ENCODE measurements at regions not wholly inside any gene's neighbourhood (a gene's known extent, or its start where the extent isn't known, plus 50 kb on each side); places are given as distances from the start of the nearest gene placed in this dataset.

GRCh38 chr17:33769066-33769465 is 476.0 kb upstream of the ASIC2 start:
- Mint-ChIP-seq H3K27ac (ENCODE audit: unreplicated experiment) (no peak overlapping the region), H3K36me3 (ENCODE audit: unreplicated experiment) (no peaks in the 10 kb centered on the region), H3K4me3 (ENCODE audit: unreplicated experiment) (no peak overlapping the region), H3K27me3 (ENCODE audit: unreplicated experiment) (no peaks in the 10 kb centered on the region), H3K9me3 (ENCODE audit: unreplicated experiment) (no peaks in the 10 kb centered on the region), H3K4me1 (ENCODE audit: unreplicated experiment) (no peaks in the 10 kb centered on the region)
- no peak for TF ChIP-seq CTCF (IDR thresholded peaks at IDR 0.05)
- DNase-seq (ENCODE audit: extremely low spot score, unreplicated experiment), result no peak

GRCh38 chr17:33776304-33776703 is 478.8 kb upstream of the CCL2 start:
- H3K4me1 Mint-ChIP-seq (ENCODE audit: unreplicated experiment), result no peaks in the 10 kb centered on the region
- no peaks in the 10 kb centered on the region for H3K9me3 Mint-ChIP-seq (ENCODE audit: unreplicated experiment)
- DNase-seq (ENCODE audit: extremely low spot score, unreplicated experiment), result no peak
- no peaks in the 10 kb centered on the region for H3K27me3 Mint-ChIP-seq (ENCODE audit: unreplicated experiment)
- no peak for TF ChIP-seq CTCF (IDR thresholded peaks at IDR 0.05)
- no peak overlapping the region for H3K27ac Mint-ChIP-seq (ENCODE audit: unreplicated experiment)
- H3K4me3 Mint-ChIP-seq (ENCODE audit: unreplicated experiment), result no peak overlapping the region
- no peaks in the 10 kb centered on the region for H3K36me3 Mint-ChIP-seq (ENCODE audit: unreplicated experiment)

GRCh38 chr17:33776903-33777302 is 478.2 kb upstream of the CCL2 start:
- TF ChIP-seq CTCF (IDR thresholded peaks at IDR 0.05), result no peak
- Mint-ChIP-seq H3K4me3 (ENCODE audit: unreplicated experiment) (no peak overlapping the region), H3K4me1 (ENCODE audit: unreplicated experiment) (no peaks in the 10 kb centered on the region), H3K27me3 (ENCODE audit: unreplicated experiment) (no peaks in the 10 kb centered on the region), H3K9me3 (ENCODE audit: unreplicated experiment) (no peaks in the 10 kb centered on the region), H3K36me3 (ENCODE audit: unreplicated experiment) (no peaks in the 10 kb centered on the region), H3K27ac (ENCODE audit: unreplicated experiment) (no peak overlapping the region)
- DNase-seq (ENCODE audit: extremely low spot score, unreplicated experiment), result no peak

GRCh38 chr17:33777674-33778073 is 477.4 kb upstream of the CCL2 start:
- no peak for DNase-seq (ENCODE audit: extremely low spot score, unreplicated experiment)
- TF ChIP-seq CTCF (IDR thresholded peaks at IDR 0.05), result no peak
- no peaks in the 10 kb centered on the region for H3K27me3 Mint-ChIP-seq (ENCODE audit: unreplicated experiment)
- H3K9me3 Mint-ChIP-seq (ENCODE audit: unreplicated experiment), result no peaks in the 10 kb centered on the region
- no peaks in the 10 kb centered on the region for H3K36me3 Mint-ChIP-seq (ENCODE audit: unreplicated experiment)
- no peaks in the 10 kb centered on the region for H3K4me1 Mint-ChIP-seq (ENCODE audit: unreplicated experiment)
- H3K4me3 Mint-ChIP-seq (ENCODE audit: unreplicated experiment), result no peak overlapping the region
- no peak overlapping the region for H3K27ac Mint-ChIP-seq (ENCODE audit: unreplicated experiment)

GRCh38 chr17:33778505-33779233 is 476.4 kb upstream of the CCL2 start:
- DNase-seq (ENCODE audit: extremely low spot score, unreplicated experiment), result no peak
- Mint-ChIP-seq H3K9me3 (ENCODE audit: unreplicated experiment) (no peaks in the 10 kb centered on the region), H3K27me3 (ENCODE audit: unreplicated experiment) (no peaks in the 10 kb centered on the region)

More at GRCh38 chr17:33778505-33779233, 476.4 kb upstream of the CCL2 start:
- no peak overlapping the region for H3K27ac Mint-ChIP-seq (ENCODE audit: unreplicated experiment)
- H3K36me3 Mint-ChIP-seq (ENCODE audit: unreplicated experiment), result no peaks in the 10 kb centered on the region
- no peak overlapping the region for H3K4me3 Mint-ChIP-seq (ENCODE audit: unreplicated experiment)
- no peaks in the 10 kb centered on the region for H3K4me1 Mint-ChIP-seq (ENCODE audit: unreplicated experiment)
- TF ChIP-seq CTCF (IDR thresholded peaks at IDR 0.05), result no peak

Data from osteocyte (in vitro differentiated cells).